ENCODE measurements at regions not wholly inside any gene's neighbourhood (a gene's known extent, or its start where the extent isn't known, plus 50 kb on each side); places are given as distances from the start of the nearest gene placed in this dataset.

DNA sequence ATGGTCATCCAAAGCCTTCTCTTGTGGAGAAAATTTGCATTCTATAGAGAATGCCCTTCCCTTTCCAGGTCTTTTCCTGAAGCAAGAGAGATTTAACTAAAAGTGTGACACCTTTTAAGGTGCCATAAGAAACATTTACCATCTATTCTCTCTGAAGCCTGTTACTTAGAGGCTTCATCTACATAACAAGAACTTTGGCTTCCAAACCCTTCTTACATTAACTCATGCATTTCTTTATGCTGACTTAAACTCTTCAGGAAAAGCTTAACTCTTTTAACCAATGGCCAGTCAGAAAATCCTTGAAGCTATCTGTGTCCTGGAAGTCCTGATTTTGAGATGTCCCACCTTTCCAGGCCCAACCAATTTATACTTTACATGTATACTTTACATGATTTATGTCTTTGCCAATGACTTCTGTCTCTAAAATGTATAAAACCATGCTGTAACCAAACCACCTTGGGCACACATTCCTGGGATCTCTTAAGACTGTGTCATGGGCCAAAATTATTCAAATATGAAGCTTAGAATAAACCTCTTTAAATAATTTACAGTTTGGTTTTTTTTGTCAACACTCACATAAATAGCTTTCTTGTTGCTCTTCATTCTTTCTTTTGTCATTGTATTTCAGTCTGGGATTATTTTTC lies 472.6 kb upstream of the NECTIN3 start:
- CTCF ChIA-PET (ENCODE audit: low intra/inter-chr PET ratio): no interaction called here
- Histone ChIP-seq H3K4me2 (ENCODE audit: insufficient read depth, low read length) (no peak overlapping the region), H3K79me2 (ENCODE audit: control insufficient read depth, insufficient read depth, low read length) (no peaks in the 10 kb centered on the region), H3K9ac (ENCODE audit: insufficient read depth in 1 of 2, low read depth in 2 of 2, low read length in 2 of 2) (no peak overlapping the region), H3K4me1 (replicated peaks in 1 of 2; ENCODE audit: control insufficient read depth in 2 of 2, insufficient read depth in 2 of 2, low read length in 2 of 2) (no peaks in the 10 kb centered on the region), H3K4me3 (no peak overlapping the region), H3K9me3 (replicated peaks; ENCODE audit: control insufficient read depth, insufficient read depth, low read depth, low read length) (no peaks in the 10 kb centered on the region), H4K20me1 (replicated peaks; ENCODE audit: control insufficient read depth, insufficient read depth, low read length) (no peaks in the 10 kb centered on the region), H3K27ac (ENCODE audit: extremely low read depth, low read depth, low read length) (no peak overlapping the region), H3K36me3 (ENCODE audit: control insufficient read depth, insufficient read depth, low read length) (no peaks in the 10 kb centered on the region), H3K9me1 (ENCODE audit: control insufficient read depth, insufficient read depth, low read length) (no peaks in the 10 kb centered on the region), H3K27me3 (ENCODE audit: control insufficient read depth in 2 of 2, insufficient read depth in 2 of 2, low read length in 2 of 2) (no peaks in the 10 kb centered on the region), H2AFZ (ENCODE audit: low read depth, low read length) (no peak overlapping the region)
- POLR2A ChIA-PET: no interaction called here
- intact Hi-C loops (cut with micrococcal nuclease) (no loop called here), in situ Hi-C loops (cut with MboI) (no loop called here)
- ATAC-seq: no peak
- BruUV-seq (replicated peaks): no TSS peak
- TF ChIP-seq ZNF707 (CRISPR knock-in tag; conservative IDR thresholded peaks at IDR 0.05): no peak
- TF ChIP-seq SFPQ (IDR thresholded peaks at IDR 0.05; ENCODE audit: low read depth, low read length): no peak
- TF ChIP-seq ZBTB8A (IDR thresholded peaks at IDR 0.05; ENCODE audit: partially characterized antibody): no peak
- TF ChIP-seq XRCC4 (IDR thresholded peaks at IDR 0.05; ENCODE audit: extremely low read depth, insufficient read depth, insufficient read length): no peak
- no peak for TF ChIP-seq ZFP91 (CRISPR knock-in tag; IDR thresholded peaks at IDR 0.05)
- TF ChIP-seq, protein P1, sequence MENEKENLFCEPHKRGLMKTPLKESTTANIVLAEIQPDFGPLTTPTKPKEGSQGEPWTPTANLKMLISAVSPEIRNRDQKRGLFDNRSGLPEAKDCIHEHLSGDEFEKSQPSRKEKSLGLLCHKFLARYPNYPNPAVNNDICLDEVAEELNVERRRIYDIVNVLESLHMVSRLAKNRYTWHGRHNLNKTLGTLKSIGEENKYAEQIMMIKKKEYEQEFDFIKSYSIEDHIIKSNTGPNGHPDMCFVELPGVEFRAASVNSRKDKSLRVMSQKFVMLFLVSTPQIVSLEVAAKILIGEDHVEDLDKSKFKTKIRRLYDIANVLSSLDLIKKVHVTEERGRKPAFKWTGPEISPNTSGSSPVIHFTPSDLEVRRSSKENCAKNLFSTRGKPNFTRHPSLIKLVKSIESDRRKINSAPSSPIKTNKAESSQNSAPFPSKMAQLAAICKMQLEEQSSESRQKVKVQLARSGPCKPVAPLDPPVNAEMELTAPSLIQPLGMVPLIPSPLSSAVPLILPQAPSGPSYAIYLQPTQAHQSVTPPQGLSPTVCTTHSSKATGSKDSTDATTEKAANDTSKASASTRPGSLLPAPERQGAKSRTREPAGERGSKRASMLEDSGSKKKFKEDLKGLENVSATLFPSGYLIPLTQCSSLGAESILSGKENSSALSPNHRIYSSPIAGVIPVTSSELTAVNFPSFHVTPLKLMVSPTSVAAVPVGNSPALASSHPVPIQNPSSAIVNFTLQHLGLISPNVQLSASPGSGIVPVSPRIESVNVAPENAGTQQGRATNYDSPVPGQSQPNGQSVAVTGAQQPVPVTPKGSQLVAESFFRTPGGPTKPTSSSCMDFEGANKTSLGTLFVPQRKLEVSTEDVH (IDR thresholded peaks at IDR 0.05; ENCODE audit: low read depth, partially characterized antibody): no peak
- no peak for TF ChIP-seq BDP1 (IDR thresholded peaks at IDR 0.05; ENCODE audit: insufficient read depth, insufficient read length)
- TF ChIP-seq XRCC5 (IDR thresholded peaks at IDR 0.05; ENCODE audit: low read depth, low read length): no peak
- TF ChIP-seq ZNF184 (CRISPR knock-in tag; IDR thresholded peaks at IDR 0.05): no peak
- TF ChIP-seq ZHX1 (conservative IDR thresholded peaks at IDR 0.05; ENCODE audit: low read length): no peak
- no peak for DNase-seq (ENCODE audit: extremely low read depth in 1 of 4, low spot score in 3 of 4)
- no peak for FAIRE-seq

All from K562 (cell line).